ENCODE measurements at regions not wholly inside any gene's neighbourhood (a gene's known extent, or its start where the extent isn't known, plus 50 kb on each side); places are given as distances from the start of the nearest gene placed in this dataset.
"Not testable (repeated sequence)": the region's sequence is repeated elsewhere in the genome, so short reads cannot be mapped to it uniquely, and the experiment has no call there.

GRCh38 chr2:131590366-131590765 is 62.7 kb downstream of the CCDC74A start:
- Mint-ChIP-seq H3K4me3 (no peak overlapping the region), H3K9me3 (no peaks in the 10 kb centered on the region), H3K27ac (no peak overlapping the region), H3K4me1 (ENCODE audit: low read depth) (no peaks in the 10 kb centered on the region), H3K36me3 (ENCODE audit: low read depth) (no peaks in the 10 kb centered on the region), H3K27me3 (peaks cover 35% of the 10 kb centered on the region)
- ChIA-PET POLR2A (no interaction called here), CTCF (no interaction called here)
- no peak for ATAC-seq (ENCODE audit: poor library complexity)
- Histone ChIP-seq H3K4me3 (ENCODE audit: low read length) (no peak overlapping the region), H3K36me3 (ENCODE audit: insufficient read depth, low read length) (no peaks in the 10 kb centered on the region), H3K27ac (ENCODE audit: low read depth in 1 of 2, low read length in 2 of 2) (no peak overlapping the region), H3K9me3 (ENCODE audit: control insufficient read depth in 1 of 2, insufficient read depth in 1 of 2, low read length in 2 of 2) (peaks cover 0 to 9% of the 10 kb centered on the region in 2 experiments), H3K27me3 (ENCODE audit: control insufficient read depth in 1 of 2, insufficient read depth in 2 of 2, low read length in 2 of 2) (peaks cover 0 to 4% of the 10 kb centered on the region in 2 experiments), H3K4me1 (ENCODE audit: insufficient read depth, low read length) (no peaks in the 10 kb centered on the region)
- no peak for TF ChIP-seq CTCF (IDR thresholded peaks at IDR 0.05)
- DNase-seq, result no peak
- intact Hi-C loops (cut with DNase I, micrococcal nuclease), result no loop called here

- H3K27ac ChIP-seq (ENCODE audit: low read depth in 1 of 2, low read length in 2 of 2), result no peak overlapping the region
- H3K27me3 Mint-ChIP-seq, result peaks cover 30% of the 10 kb centered on the region
- CTCF ChIA-PET, result no interaction called here
- no peak overlapping the region for H3K4me3 ChIP-seq (ENCODE audit: low read length)
- no peaks in the 10 kb centered on the region for H3K36me3 ChIP-seq (ENCODE audit: insufficient read depth, low read length)
- H3K27ac Mint-ChIP-seq, result no peak overlapping the region
- ATAC-seq (ENCODE audit: poor library complexity), result no peak
- no peaks in the 10 kb centered on the region for H3K4me1 ChIP-seq (ENCODE audit: insufficient read depth, low read length)
- no peak for DNase-seq
- peaks cover 0 to 4% of the 10 kb centered on the region in 2 experiments for H3K27me3 ChIP-seq (ENCODE audit: control insufficient read depth in 1 of 2, insufficient read depth in 2 of 2, low read length in 2 of 2)
- H3K9me3 Mint-ChIP-seq, result no peaks in the 10 kb centered on the region
- no peaks in the 10 kb centered on the region for H3K4me1 Mint-ChIP-seq (ENCODE audit: low read depth)
- no peaks in the 10 kb centered on the region for H3K36me3 Mint-ChIP-seq (ENCODE audit: low read depth)
- no peak for TF ChIP-seq CTCF (IDR thresholded peaks at IDR 0.05)
- H3K9me3 ChIP-seq (ENCODE audit: control insufficient read depth in 1 of 2, insufficient read depth in 1 of 2, low read length in 2 of 2), result peaks cover 0 to 9% of the 10 kb centered on the region in 2 experiments
- intact Hi-C loops (cut with DNase I, micrococcal nuclease), result no loop called here
- no peak overlapping the region for H3K4me3 Mint-ChIP-seq
- POLR2A ChIA-PET, result no interaction called here
These were observed 63.2 kb downstream of the CCDC74A start for GRCh38 chr2:131590896-131591295.

GRCh38 chr2:131596561-131596960 is 68.9 kb downstream of the CCDC74A start:
- POLR2A ChIA-PET; H3K9me3 Mint-ChIP-seq; CTCF ChIA-PET; H3K36me3 Mint-ChIP-seq (ENCODE audit: low read depth); H3K4me1 Mint-ChIP-seq (ENCODE audit: low read depth); H3K27ac ChIP-seq (ENCODE audit: low read depth in 1 of 2, low read length in 2 of 2); H3K27me3 ChIP-seq (ENCODE audit: control insufficient read depth in 1 of 2, insufficient read depth in 2 of 2, low read length in 2 of 2); DNase-seq; H3K4me3 ChIP-seq (ENCODE audit: low read length); H3K36me3 ChIP-seq (ENCODE audit: insufficient read depth, low read length); intact Hi-C loops (cut with DNase I, micrococcal nuclease); H3K9me3 ChIP-seq (ENCODE audit: control insufficient read depth in 1 of 2, insufficient read depth in 1 of 2, low read length in 2 of 2); H3K27ac Mint-ChIP-seq; H3K4me3 Mint-ChIP-seq; H3K4me1 ChIP-seq (ENCODE audit: insufficient read depth, low read length); ATAC-seq (ENCODE audit: poor library complexity): not testable (repeated sequence)
- H3K27me3 Mint-ChIP-seq, result peaks cover 39% of the 10 kb centered on the region

- peaks cover 56% of the 10 kb centered on the region for H3K27me3 Mint-ChIP-seq
- H3K36me3 ChIP-seq (ENCODE audit: insufficient read depth, low read length); DNase-seq; H3K4me1 Mint-ChIP-seq (ENCODE audit: low read depth); H3K36me3 Mint-ChIP-seq (ENCODE audit: low read depth); ATAC-seq (ENCODE audit: poor library complexity); H3K4me3 ChIP-seq (ENCODE audit: low read length); H3K4me3 Mint-ChIP-seq; H3K27ac Mint-ChIP-seq; intact Hi-C loops (cut with DNase I, micrococcal nuclease); H3K9me3 Mint-ChIP-seq; H3K27ac ChIP-seq (ENCODE audit: low read depth in 1 of 2, low read length in 2 of 2); H3K9me3 ChIP-seq (ENCODE audit: control insufficient read depth in 1 of 2, insufficient read depth in 1 of 2, low read length in 2 of 2); H3K4me1 ChIP-seq (ENCODE audit: insufficient read depth, low read length); H3K27me3 ChIP-seq (ENCODE audit: control insufficient read depth in 1 of 2, insufficient read depth in 2 of 2, low read length in 2 of 2); CTCF ChIA-PET; POLR2A ChIA-PET: not testable (repeated sequence)
These were observed 74.8 kb downstream of the CCDC74A start for GRCh38 chr2:131602444-131602843.

- DNase-seq; POLR2A ChIA-PET; H3K9me3 ChIP-seq (ENCODE audit: control insufficient read depth in 1 of 2, insufficient read depth in 1 of 2, low read length in 2 of 2); H3K27me3 ChIP-seq (ENCODE audit: control insufficient read depth in 1 of 2, insufficient read depth in 2 of 2, low read length in 2 of 2); H3K4me1 Mint-ChIP-seq (ENCODE audit: low read depth); H3K27ac ChIP-seq (ENCODE audit: low read depth in 1 of 2, low read length in 2 of 2); H3K4me1 ChIP-seq (ENCODE audit: insufficient read depth, low read length); H3K27ac Mint-ChIP-seq; H3K9me3 Mint-ChIP-seq; H3K36me3 Mint-ChIP-seq (ENCODE audit: low read depth); H3K36me3 ChIP-seq (ENCODE audit: insufficient read depth, low read length); CTCF ChIA-PET; intact Hi-C loops (cut with DNase I, micrococcal nuclease); H3K4me3 ChIP-seq (ENCODE audit: low read length); H3K4me3 Mint-ChIP-seq; ATAC-seq (ENCODE audit: poor library complexity): not testable (repeated sequence)
- H3K27me3 Mint-ChIP-seq, result peaks cover 60% of the 10 kb centered on the region
These were observed 77.0 kb downstream of the CCDC74A start for GRCh38 chr2:131604652-131605051.

GRCh38 chr2:131606366-131606765 is 78.7 kb downstream of the CCDC74A start:
- POLR2A ChIA-PET; H3K4me1 ChIP-seq (ENCODE audit: insufficient read depth, low read length); H3K9me3 Mint-ChIP-seq; H3K27ac Mint-ChIP-seq; H3K4me3 ChIP-seq (ENCODE audit: low read length); DNase-seq; ATAC-seq (ENCODE audit: poor library complexity); H3K27me3 ChIP-seq (ENCODE audit: control insufficient read depth in 1 of 2, insufficient read depth in 2 of 2, low read length in 2 of 2); H3K4me3 Mint-ChIP-seq; H3K27ac ChIP-seq (ENCODE audit: low read depth in 1 of 2, low read length in 2 of 2); CTCF ChIA-PET; intact Hi-C loops (cut with DNase I, micrococcal nuclease); H3K36me3 Mint-ChIP-seq (ENCODE audit: low read depth); H3K36me3 ChIP-seq (ENCODE audit: insufficient read depth, low read length); H3K9me3 ChIP-seq (ENCODE audit: control insufficient read depth in 1 of 2, insufficient read depth in 1 of 2, low read length in 2 of 2); H3K4me1 Mint-ChIP-seq (ENCODE audit: low read depth): not testable (repeated sequence)
- H3K27me3 Mint-ChIP-seq, result peaks cover 52% of the 10 kb centered on the region

Measured in CD4-positive, alpha-beta T cell (primary cell).